HEK293 (cell line): ENCODE measurements at regions not wholly inside any gene's neighbourhood (a gene's known extent, or its start where the extent isn't known, plus 50 kb on each side); places are given as distances from the start of the nearest gene placed in this dataset.

Experiments
- CTCF ChIP-seq: fragments of 450-650 bp; formaldehyde crosslinking; IDR thresholded peaks from 2 replicates; pipeline ENCODE4 v1.5.1; 2016; ENCODE audit warnings: missing biosample characterization, missing genetic modification characterization
- PRDM4 ChIP-seq: fragments of 450-650 bp; formaldehyde crosslinking; IDR thresholded peaks from 2 replicates; pipeline ENCODE4 v1.5.1; 2017; ENCODE audit warnings: missing biosample characterization, missing genetic modification characterization
- REST ChIP-seq: fragments of 450-650 bp; formaldehyde crosslinking; IDR thresholded peaks from 2 replicates; pipeline ENCODE4 v1.5.1; 2016; ENCODE audit warnings: missing biosample characterization, missing genetic modification characterization
- SETDB1 ChIP-seq: IDR thresholded peaks from one replicate; pipeline ENCODE4 v1.6.1; 2017; ENCODE audit warnings: mild to moderate bottlenecking, low read length, moderate library complexity, mixed read lengths; ENCODE audit not compliant: insufficient read length
- TCF7L2 ChIP-seq: IDR thresholded peaks from 2 replicates; pipeline ENCODE4 v1.6.1; 2011; ENCODE audit warnings: low read depth, mild to moderate bottlenecking, inconsistent platforms, low read length, moderate library complexity, borderline replicate concordance
- TRIM28 ChIP-seq: IDR thresholded peaks from 2 replicates; pipeline ENCODE4 v1.6.1; 2011; ENCODE audit warnings: low read length, control low read depth, borderline replicate concordance
- ZNF18 ChIP-seq: fragments of 450-650 bp; formaldehyde crosslinking; IDR thresholded peaks from 2 replicates; pipeline ENCODE4 v1.5.1; 2016; ENCODE audit warnings: missing biosample characterization, missing genetic modification characterization
- ZNF2 ChIP-seq: fragments of 450-650 bp; formaldehyde crosslinking; IDR thresholded peaks from 2 replicates; pipeline ENCODE4 v1.5.1; 2016; ENCODE audit warnings: missing biosample characterization, missing genetic modification characterization
- ZNF274 ChIP-seq, 2 experiments: fragments of 200-500 bp in 1 of 2; fragments of 450-650 bp in 1 of 2; sonication (Bioruptor generic) in 1 of 2; formaldehyde crosslinking in 1 of 2; IDR thresholded peaks; 2 replicates each; pipeline versions ENCODE4 v1.5.1 to v1.6.1; 2014 to 2016; ENCODE audit warnings: borderline replicate concordance in 1 of 2, inconsistent platforms in 1 of 2, low read length in 1 of 2, missing biosample characterization in 1 of 2, missing genetic modification characterization in 1 of 2
- ZNF544 ChIP-seq: fragments of 450-650 bp; formaldehyde crosslinking; IDR thresholded peaks from 2 replicates; pipeline ENCODE4 v1.5.0; 2017; ENCODE audit warnings: missing biosample characterization, missing genetic modification characterization
- ZNF610 ChIP-seq: fragments of 450-650 bp; formaldehyde crosslinking; IDR thresholded peaks from 2 replicates; pipeline ENCODE4 v1.5.1; 2016; ENCODE audit warnings: missing biosample characterization, missing genetic modification characterization, borderline replicate concordance

GRCh38 chr13:31476753-31477152 is 262.6 kb upstream of the RXFP2 start:
- TF ChIP-seq TRIM28 (no peak), ZNF274 (IDR thresholded peaks at IDR 0.05; ENCODE audit: low read length) (no peak), ZNF274 (tag by site-specific recombination; IDR thresholded peaks at IDR 0.05; ENCODE audit: borderline replicate concordance) (no peak), ZNF544 (tag by site-specific recombination) (no peak), CTCF (tag by site-specific recombination) (no peak), SETDB1 (no peak), ZNF2 (tag by site-specific recombination) (no peak), ZNF610 (tag by site-specific recombination) (no peak), REST (tag by site-specific recombination) (no peak), PRDM4 (tag by site-specific recombination) (no peak), ZNF18 (tag by site-specific recombination) (no peak), TCF7L2 (no peak)
